ENCODE measurements at regions not wholly inside any gene's neighbourhood (a gene's known extent, or its start where the extent isn't known, plus 50 kb on each side); places are given as distances from the start of the nearest gene placed in this dataset.
A peak's percentile ranks its signal among the peaks of the same experiment; 100 is the strongest.

DNA sequence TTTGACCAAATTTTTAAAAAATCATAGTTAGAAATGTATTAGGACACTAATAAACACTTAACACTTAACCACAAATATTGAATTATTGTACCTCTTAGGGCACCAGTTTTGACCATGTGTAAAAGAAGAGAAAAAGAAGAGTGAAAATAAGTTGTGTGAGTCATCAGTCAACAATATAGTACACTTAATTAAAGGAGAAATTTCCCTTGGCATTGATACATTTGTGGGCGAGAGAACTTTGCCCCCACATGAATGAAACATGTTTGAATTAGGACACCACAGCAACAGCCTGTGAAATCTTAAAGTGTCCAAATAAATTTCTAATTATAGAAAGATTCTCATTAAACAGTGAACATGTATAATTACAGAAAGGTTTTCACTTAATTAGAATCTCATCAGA, 1292.8 kb upstream of the TENM3 start:
- H3K4ac ChIP-seq (ENCODE audit: low read depth, low read length) = no peak overlapping the region
- no peak overlapping the region for H2BK5ac ChIP-seq (ENCODE audit: low read depth, low read length, poor library complexity)
- H3K18ac ChIP-seq (ENCODE audit: low read length) = no peak overlapping the region
- no peaks in the 10 kb centered on the region for H3K79me2 ChIP-seq (ENCODE audit: control insufficient read depth, insufficient read depth, low read length, poor library complexity)
- no peak overlapping the region for H2AFZ ChIP-seq (ENCODE audit: insufficient read depth, low read length, poor library complexity)
- no peak overlapping the region for H3K23ac ChIP-seq (ENCODE audit: low read length)
- H2AK5ac ChIP-seq (ENCODE audit: low read length) = no peak overlapping the region
- H3K4me3 ChIP-seq (ENCODE audit: low read depth, low read length) = no peak overlapping the region
- H4K12ac ChIP-seq (ENCODE audit: low read depth, low read length) = no peak overlapping the region
- H3K36me3 ChIP-seq (ENCODE audit: control insufficient read depth in 1 of 2, insufficient read depth in 2 of 2, low read length in 2 of 2) = no peaks in the 10 kb centered on the region
- no peak overlapping the region for H4K91ac ChIP-seq (ENCODE audit: low read depth, low read length)
- H3K9me3 ChIP-seq (ENCODE audit: insufficient read depth, low read depth, low read length) = no peaks in the 10 kb centered on the region
- H3K14ac ChIP-seq (ENCODE audit: low read length) = no peak overlapping the region
- H4K8ac ChIP-seq (ENCODE audit: low read depth, low read length) = no peak overlapping the region
- no peak overlapping the region for H3K4me2 ChIP-seq (ENCODE audit: low read length)
- H3K9ac ChIP-seq (ENCODE audit: low read length) = no peak overlapping the region
- no peaks in the 10 kb centered on the region for H3K4me1 ChIP-seq (ENCODE audit: control insufficient read depth in 1 of 2, insufficient read depth in 2 of 2, low read length in 2 of 2)
- no peak overlapping the region for H3K27ac ChIP-seq (ENCODE audit: low read depth, low read length)
- no peak overlapping the region for H2BK120ac ChIP-seq (ENCODE audit: insufficient read depth, low read length, poor library complexity)
- DNase-seq = no peak
- H3K27me3 ChIP-seq (ENCODE audit: insufficient read depth, low read length) = no peaks in the 10 kb centered on the region
- WGBS (ENCODE audit: extremely low coverage, insufficient coverage, insufficient read length) = no CpG with 5 or more reads among the region's 1 CpG
- H2BK12ac ChIP-seq (ENCODE audit: low read length) = no peak overlapping the region
- H3K79me1 ChIP-seq (ENCODE audit: low read length) = no peaks in the 10 kb centered on the region

DNA sequence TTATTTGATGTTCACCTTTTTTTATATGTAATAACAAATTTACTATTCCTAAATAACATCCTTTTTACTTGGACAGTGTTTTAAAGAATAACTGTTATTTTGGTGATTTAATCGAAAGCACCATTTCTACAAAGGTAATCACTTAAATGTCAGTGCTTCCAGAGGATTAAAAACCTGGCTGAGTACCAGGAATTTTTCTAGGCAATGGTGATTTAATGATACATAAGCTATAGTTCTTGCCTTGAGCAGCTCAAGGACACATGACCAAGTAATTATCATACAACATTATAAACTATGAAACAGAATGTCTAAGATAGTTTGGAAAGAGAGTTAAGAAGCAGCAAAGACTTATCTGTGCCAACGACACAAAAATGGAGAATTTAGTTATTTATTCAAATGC, 1291.9 kb upstream of the TENM3 start:
- Histone ChIP-seq H3K27ac (ENCODE audit: low read depth, low read length) (no peak overlapping the region), H4K8ac (ENCODE audit: low read depth, low read length) (no peak overlapping the region), H3K4me2 (ENCODE audit: low read length) (no peak overlapping the region), H4K12ac (ENCODE audit: low read depth, low read length) (no peak overlapping the region), H2BK12ac (ENCODE audit: low read length) (no peak overlapping the region), H3K23ac (ENCODE audit: low read length) (no peak overlapping the region), H3K4ac (ENCODE audit: low read depth, low read length) (no peak overlapping the region), H3K4me1 (ENCODE audit: control insufficient read depth in 1 of 2, insufficient read depth in 2 of 2, low read length in 2 of 2) (no peaks in the 10 kb centered on the region), H4K91ac (ENCODE audit: low read depth, low read length) (no peak overlapping the region), H2AK5ac (ENCODE audit: low read length) (no peak overlapping the region), H3K9ac (ENCODE audit: low read length) (no peak overlapping the region), H3K27me3 (ENCODE audit: insufficient read depth, low read length) (no peaks in the 10 kb centered on the region), H3K4me3 (ENCODE audit: low read depth, low read length) (no peak overlapping the region), H3K79me1 (ENCODE audit: low read length) (no peaks in the 10 kb centered on the region), H3K36me3 (ENCODE audit: control insufficient read depth in 1 of 2, insufficient read depth in 2 of 2, low read length in 2 of 2) (no peaks in the 10 kb centered on the region), H3K14ac (ENCODE audit: low read length) (no peak overlapping the region), H2BK120ac (ENCODE audit: insufficient read depth, low read length, poor library complexity) (no peak overlapping the region), H3K18ac (ENCODE audit: low read length) (no peak overlapping the region), H3K79me2 (ENCODE audit: control insufficient read depth, insufficient read depth, low read length, poor library complexity) (no peaks in the 10 kb centered on the region), H3K9me3 (ENCODE audit: insufficient read depth, low read depth, low read length) (no peaks in the 10 kb centered on the region), H2AFZ (ENCODE audit: insufficient read depth, low read length, poor library complexity) (no peak overlapping the region), H2BK5ac (ENCODE audit: low read depth, low read length, poor library complexity) (no peak overlapping the region)
- no peak for DNase-seq
- no CpG with 5 or more reads among the region's 2 CpGs for WGBS (ENCODE audit: extremely low coverage, insufficient coverage, insufficient read length)

DNA sequence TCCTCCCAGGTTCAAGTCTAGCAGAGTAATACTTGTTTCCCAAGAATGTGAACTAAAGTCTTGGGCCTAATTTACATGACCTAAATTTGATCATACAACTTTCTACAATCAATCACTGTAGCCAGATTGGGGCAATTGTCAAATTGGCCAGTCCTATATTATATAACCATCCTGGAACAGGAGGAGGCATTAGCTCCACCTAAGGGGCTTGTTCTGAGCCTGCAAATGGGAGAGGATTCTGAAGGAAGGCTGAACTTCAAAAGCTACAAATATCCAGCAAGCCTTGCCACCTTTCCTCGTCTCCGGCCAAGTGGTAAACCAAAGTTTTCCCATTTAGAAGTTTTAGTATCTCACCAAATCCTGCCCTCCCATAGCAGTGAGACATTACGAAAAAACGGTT, 1289.6 kb upstream of the TENM3 start:
- Histone ChIP-seq H3K27ac (ENCODE audit: low read depth, low read length) (no peak overlapping the region), H2BK5ac (ENCODE audit: low read depth, low read length, poor library complexity) (no peak overlapping the region), H2BK12ac (ENCODE audit: low read length) (no peak overlapping the region), H2AK5ac (ENCODE audit: low read length) (no peak overlapping the region), H3K79me1 (ENCODE audit: low read length) (no peaks in the 10 kb centered on the region), H3K4me2 (ENCODE audit: low read length) (no peak overlapping the region), H2AFZ (ENCODE audit: insufficient read depth, low read length, poor library complexity) (no peak overlapping the region), H3K9me3 (ENCODE audit: insufficient read depth, low read depth, low read length) (no peaks in the 10 kb centered on the region), H4K12ac (ENCODE audit: low read depth, low read length) (no peak overlapping the region), H3K4ac (ENCODE audit: low read depth, low read length) (no peak overlapping the region), H3K18ac (ENCODE audit: low read length) (no peak overlapping the region), H3K23ac (ENCODE audit: low read length) (no peak overlapping the region), H3K4me3 (ENCODE audit: low read depth, low read length) (no peak overlapping the region), H3K4me1 (ENCODE audit: control insufficient read depth in 1 of 2, insufficient read depth in 2 of 2, low read length in 2 of 2) (no peaks in the 10 kb centered on the region), H4K8ac (ENCODE audit: low read depth, low read length) (no peak overlapping the region), H4K91ac (ENCODE audit: low read depth, low read length) (no peak overlapping the region), H3K79me2 (ENCODE audit: control insufficient read depth, insufficient read depth, low read length, poor library complexity) (no peaks in the 10 kb centered on the region), H3K9ac (ENCODE audit: low read length) (no peak overlapping the region), H3K27me3 (ENCODE audit: insufficient read depth, low read length) (no peaks in the 10 kb centered on the region), H2BK120ac (ENCODE audit: insufficient read depth, low read length, poor library complexity) (no peak overlapping the region), H3K36me3 (ENCODE audit: control insufficient read depth in 1 of 2, insufficient read depth in 2 of 2, low read length in 2 of 2) (no peaks in the 10 kb centered on the region), H3K14ac (ENCODE audit: low read length) (no peak overlapping the region)
- peak in 1 of 2 donors; percentile 5 for DNase-seq
- no CpG with 5 or more reads among the region's 4 CpGs for WGBS (ENCODE audit: extremely low coverage, insufficient coverage, insufficient read length)

GRCh38 chr4:180960743-180961401, 1282.3 kb upstream of the TENM3 start:
- H3K4me3 ChIP-seq (ENCODE audit: low read depth, low read length) = no peak overlapping the region
- H3K36me3 ChIP-seq (ENCODE audit: control insufficient read depth in 1 of 2, insufficient read depth in 2 of 2, low read length in 2 of 2) = no peaks in the 10 kb centered on the region
- no peak overlapping the region for H4K12ac ChIP-seq (ENCODE audit: low read depth, low read length)
- no peak for DNase-seq
- no peak overlapping the region for H2BK12ac ChIP-seq (ENCODE audit: low read length)
- no peaks in the 10 kb centered on the region for H3K4me1 ChIP-seq (ENCODE audit: control insufficient read depth in 1 of 2, insufficient read depth in 2 of 2, low read length in 2 of 2)
- H3K4me2 ChIP-seq (ENCODE audit: low read length) = no peak overlapping the region
- no peak overlapping the region for H4K91ac ChIP-seq (ENCODE audit: low read depth, low read length)
- H2BK5ac ChIP-seq (ENCODE audit: low read depth, low read length, poor library complexity) = no peak overlapping the region
- no peaks in the 10 kb centered on the region for H3K79me1 ChIP-seq (ENCODE audit: low read length)
- H3K27ac ChIP-seq (ENCODE audit: low read depth, low read length) = no peak overlapping the region
- H2BK120ac ChIP-seq (ENCODE audit: insufficient read depth, low read length, poor library complexity) = no peak overlapping the region
- no peaks in the 10 kb centered on the region for H3K9me3 ChIP-seq (ENCODE audit: insufficient read depth, low read depth, low read length)
- no peak overlapping the region for H3K9ac ChIP-seq (ENCODE audit: low read length)
- H3K14ac ChIP-seq (ENCODE audit: low read length) = no peak overlapping the region
- H4K8ac ChIP-seq (ENCODE audit: low read depth, low read length) = no peak overlapping the region
- no peaks in the 10 kb centered on the region for H3K27me3 ChIP-seq (ENCODE audit: insufficient read depth, low read length)
- H3K79me2 ChIP-seq (ENCODE audit: control insufficient read depth, insufficient read depth, low read length, poor library complexity) = no peaks in the 10 kb centered on the region
- no peak overlapping the region for H2AK5ac ChIP-seq (ENCODE audit: low read length)
- WGBS (ENCODE audit: extremely low coverage, insufficient coverage, insufficient read length) = no CpG with 5 or more reads among the region's 4 CpGs
- H3K4ac ChIP-seq (ENCODE audit: low read depth, low read length) = no peak overlapping the region
- no peak overlapping the region for H2AFZ ChIP-seq (ENCODE audit: insufficient read depth, low read length, poor library complexity)
- H3K23ac ChIP-seq (ENCODE audit: low read length) = no peak overlapping the region
- H3K18ac ChIP-seq (ENCODE audit: low read length) = no peak overlapping the region
